ENCODE measurements at regions not wholly inside any gene's neighbourhood (a gene's known extent, or its start where the extent isn't known, plus 50 kb on each side); places are given as distances from the start of the nearest gene placed in this dataset.

DNA sequence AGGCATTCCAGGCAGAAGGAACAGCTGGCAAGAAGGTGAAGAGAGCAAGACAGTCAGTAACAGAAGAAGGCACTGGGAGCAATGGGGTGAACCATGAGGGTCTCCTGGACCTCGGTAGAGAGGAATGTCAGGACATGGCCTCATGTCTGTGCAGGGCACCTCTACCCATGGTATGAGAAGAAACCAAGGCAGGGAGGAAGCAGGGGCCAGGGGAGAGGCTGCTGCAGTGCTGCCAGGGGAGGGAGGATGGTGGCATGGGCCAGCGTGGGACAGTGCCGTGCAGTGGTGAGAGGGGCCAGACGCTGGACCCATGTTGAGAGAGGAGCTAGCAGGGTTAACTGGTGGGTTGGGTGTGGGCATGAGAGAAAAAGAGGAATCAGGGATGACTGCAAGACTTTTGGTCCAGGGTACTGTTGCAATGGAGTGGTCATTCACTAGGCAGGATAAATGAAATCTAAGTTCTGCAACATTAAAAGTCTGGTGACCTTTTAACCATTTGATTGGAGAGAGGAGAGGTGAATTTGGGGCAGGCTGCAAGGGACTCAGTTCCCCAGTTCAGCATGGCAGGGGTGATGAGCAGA lies 577.6 kb downstream of the MATN1 start:
- ATAC-seq (ENCODE audit: low FRiP score in 2 of 2): peak; percentile 24 to 28

DNA sequence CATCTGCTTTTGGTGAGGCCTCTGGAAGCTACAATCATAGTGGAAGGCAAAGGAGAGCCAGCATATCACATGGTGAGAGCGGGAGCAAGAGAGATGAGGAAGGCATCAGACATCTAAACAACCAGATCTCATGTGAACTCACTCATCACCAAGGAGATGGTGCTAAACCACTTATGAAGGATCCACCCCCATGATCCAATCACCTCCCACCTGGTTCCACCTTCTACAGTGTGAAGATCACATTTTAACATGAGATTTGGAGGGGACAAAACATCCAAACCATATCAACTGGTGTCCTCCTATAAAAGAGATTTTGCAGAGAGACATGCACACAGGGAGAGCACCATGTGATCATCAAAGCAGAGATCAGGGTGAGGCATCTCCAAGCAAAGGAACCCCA lies 578.6 kb downstream of the MATN1 start:
- DNase-seq: no peak
- WGBS, 2 donors: 91 to 100% methylated on average over 1 of the region's 1 CpG
- Histone ChIP-seq H3K27ac (no peak overlapping the region), H3K4me3 (no peak overlapping the region), H3K9me3 (no peaks in the 10 kb centered on the region), H3K4me1 (no peaks in the 10 kb centered on the region), H3K27me3 (no peaks in the 10 kb centered on the region), H3K36me3 (no peaks in the 10 kb centered on the region)
- no peak for TF ChIP-seq POLR2A (IDR thresholded peaks at IDR 0.05)
- ATAC-seq (ENCODE audit: low FRiP score in 2 of 2): no peak

More for the DNA sequence above, 577.6 kb downstream of the MATN1 start:
- peak in 1 of 2 donors; percentile 22 for DNase-seq
- Histone ChIP-seq H3K9me3 (no peaks in the 10 kb centered on the region), H3K27me3 (no peaks in the 10 kb centered on the region), H3K27ac (no peak overlapping the region), H3K36me3 (no peaks in the 10 kb centered on the region), H3K4me1 (no peaks in the 10 kb centered on the region), H3K4me3 (no peak overlapping the region)
- TF ChIP-seq, protein P1, sequence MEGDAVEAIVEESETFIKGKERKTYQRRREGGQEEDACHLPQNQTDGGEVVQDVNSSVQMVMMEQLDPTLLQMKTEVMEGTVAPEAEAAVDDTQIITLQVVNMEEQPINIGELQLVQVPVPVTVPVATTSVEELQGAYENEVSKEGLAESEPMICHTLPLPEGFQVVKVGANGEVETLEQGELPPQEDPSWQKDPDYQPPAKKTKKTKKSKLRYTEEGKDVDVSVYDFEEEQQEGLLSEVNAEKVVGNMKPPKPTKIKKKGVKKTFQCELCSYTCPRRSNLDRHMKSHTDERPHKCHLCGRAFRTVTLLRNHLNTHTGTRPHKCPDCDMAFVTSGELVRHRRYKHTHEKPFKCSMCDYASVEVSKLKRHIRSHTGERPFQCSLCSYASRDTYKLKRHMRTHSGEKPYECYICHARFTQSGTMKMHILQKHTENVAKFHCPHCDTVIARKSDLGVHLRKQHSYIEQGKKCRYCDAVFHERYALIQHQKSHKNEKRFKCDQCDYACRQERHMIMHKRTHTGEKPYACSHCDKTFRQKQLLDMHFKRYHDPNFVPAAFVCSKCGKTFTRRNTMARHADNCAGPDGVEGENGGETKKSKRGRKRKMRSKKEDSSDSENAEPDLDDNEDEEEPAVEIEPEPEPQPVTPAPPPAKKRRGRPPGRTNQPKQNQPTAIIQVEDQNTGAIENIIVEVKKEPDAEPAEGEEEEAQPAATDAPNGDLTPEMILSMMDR (IDR thresholded peaks at IDR 0.05): no peak
- TF ChIP-seq POLR2AphosphoS5 (IDR thresholded peaks at IDR 0.05) (no peak), EP300 (IDR thresholded peaks at IDR 0.05) (no peak), POLR2A (IDR thresholded peaks at IDR 0.05) (no peak)
- 52 to 67% methylated on average over 4 of the region's 4 CpGs for WGBS, 2 donors

- DNase-seq: no peak
- ATAC-seq (ENCODE audit: low FRiP score in 2 of 2): no peak
- Histone ChIP-seq H3K27ac (no peak overlapping the region), H3K4me3 (no peak overlapping the region), H3K9me3 (no peaks in the 10 kb centered on the region), H3K4me1 (no peaks in the 10 kb centered on the region), H3K27me3 (no peaks in the 10 kb centered on the region), H3K36me3 (no peaks in the 10 kb centered on the region)
- TF ChIP-seq POLR2A (IDR thresholded peaks at IDR 0.05): no peak
- 83 to 100% methylated on average over 1 of the region's 1 CpG for WGBS, 2 donors
These were observed 579.9 kb downstream of the MATN1 start for GRCh38 chr1:30143517-30143916.

- Histone ChIP-seq H3K4me3 (no peak overlapping the region), H3K9me3 (no peaks in the 10 kb centered on the region), H3K27me3 (no peaks in the 10 kb centered on the region), H3K36me3 (no peaks in the 10 kb centered on the region), H3K4me1 (no peaks in the 10 kb centered on the region), H3K27ac (no peak overlapping the region)
- peak in 1 of 2 donors; percentile 21 for DNase-seq
- 75 to 86% methylated on average over 4 to 5 of the region's 7 CpGs for WGBS, 2 donors
- ATAC-seq (ENCODE audit: low FRiP score in 2 of 2): peak in 1 of 2 donors; percentile 35
- TF ChIP-seq, protein P1 (IDR thresholded peaks at IDR 0.05): no peak
- TF ChIP-seq EP300 (IDR thresholded peaks at IDR 0.05) (no peak), POLR2AphosphoS5 (IDR thresholded peaks at IDR 0.05) (no peak), POLR2A (IDR thresholded peaks at IDR 0.05) (no peak)
These were observed 582.8 kb downstream of the MATN1 start for GRCh38 chr1:30140566-30140965.

DNA sequence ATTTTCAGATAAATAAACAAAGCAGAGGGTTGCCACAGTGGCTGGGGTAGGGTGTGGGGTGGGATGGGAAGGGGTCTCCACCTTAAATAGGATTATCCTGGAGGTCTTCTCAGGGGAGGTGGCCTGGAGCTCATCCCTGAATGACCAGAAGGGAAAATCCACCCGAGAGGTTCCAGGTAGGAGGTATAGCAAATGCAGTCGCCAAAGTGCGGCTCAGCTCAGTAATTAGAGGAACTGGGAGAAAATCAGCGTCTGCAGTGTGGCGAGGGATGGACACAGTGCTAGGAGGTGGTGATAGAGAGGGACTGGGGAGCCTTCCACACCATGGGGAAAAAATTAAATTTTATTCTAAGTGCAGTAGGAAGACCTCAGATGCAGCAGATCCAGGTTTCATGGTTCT lies 584.5 kb downstream of the MATN1 start:
- no peaks in the 10 kb centered on the region for H3K9me3 ChIP-seq
- no peak for TF ChIP-seq POLR2AphosphoS5 (IDR thresholded peaks at IDR 0.05)
- no peak for TF ChIP-seq POLR2A (IDR thresholded peaks at IDR 0.05)
- no peak for TF ChIP-seq EP300 (IDR thresholded peaks at IDR 0.05)
- TF ChIP-seq, protein P1 (IDR thresholded peaks at IDR 0.05): no peak
- DNase-seq: no peak
- no peak for ATAC-seq (ENCODE audit: low FRiP score in 2 of 2)
- no peaks in the 10 kb centered on the region for H3K36me3 ChIP-seq
- H3K27me3 ChIP-seq: no peaks in the 10 kb centered on the region
- H3K4me3 ChIP-seq: no peak overlapping the region
- 90% methylated on average over 5 of the region's 5 CpGs for WGBS, 2 donors
- no peaks in the 10 kb centered on the region for H3K4me1 ChIP-seq
- no peak overlapping the region for H3K27ac ChIP-seq

DNA sequence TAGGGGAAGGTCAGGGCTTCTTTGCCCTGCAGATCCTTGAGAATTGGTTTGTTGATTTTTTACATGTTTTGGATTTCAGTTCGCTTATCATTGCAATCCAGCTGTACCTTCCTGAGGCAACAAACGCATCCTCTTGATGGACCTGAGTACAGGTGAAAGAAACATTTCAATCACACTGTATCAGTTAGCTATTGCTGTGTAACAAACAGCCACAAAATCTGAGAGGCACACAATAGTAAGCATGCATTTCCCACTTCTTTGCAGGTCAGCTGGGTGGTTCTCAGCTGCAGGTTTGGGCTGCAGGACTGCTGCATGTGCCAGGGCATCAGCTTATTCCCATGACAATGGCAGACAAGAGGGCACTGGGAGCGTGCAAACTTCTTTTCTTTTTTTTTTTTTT lies 586.4 kb downstream of the MATN1 start:
- Histone ChIP-seq H3K4me1 (no peaks in the 10 kb centered on the region), H3K36me3 (no peaks in the 10 kb centered on the region), H3K27me3 (no peaks in the 10 kb centered on the region), H3K9me3 (no peaks in the 10 kb centered on the region), H3K27ac (no peak overlapping the region), H3K4me3 (no peak overlapping the region)
- DNase-seq: no peak
- TF ChIP-seq POLR2AphosphoS5 (IDR thresholded peaks at IDR 0.05) (no peak), POLR2A (IDR thresholded peaks at IDR 0.05) (no peak), EP300 (IDR thresholded peaks at IDR 0.05) (no peak)
- TF ChIP-seq, protein P1 (IDR thresholded peaks at IDR 0.05): no peak
- WGBS, 2 donors: 85 to 88% methylated on average over 3 of the region's 3 CpGs
- no peak for ATAC-seq (ENCODE audit: low FRiP score in 2 of 2)

Data from upper lobe of left lung (tissue), 6 donors.